Sigmoid colon (tissue), 6 donors: ENCODE measurements at regions not wholly inside any gene's neighbourhood (a gene's known extent, or its start where the extent isn't known, plus 50 kb on each side); places are given as distances from the start of the nearest gene placed in this dataset.
"Not testable (repeated sequence)": the region's sequence is repeated elsewhere in the genome, so short reads cannot be mapped to it uniquely, and the experiment has no call there.

Experiments
- DNase-seq: peaks from one replicate; pipeline ENCODE4 v3.0.0-alpha.2; 2019
- H3K27ac ChIP-seq, 4 donors: fragments of 200-600 bp; sonication (generic); one replicate each; pipeline ENCODE4 v1.5.1; 2016 to 2019; ENCODE audit warnings: mild to moderate bottlenecking in 1 of 4
- H3K27me3 ChIP-seq, 3 donors: fragments of 200-600 bp; sonication (generic); one replicate each; pipeline ENCODE4 v1.5.1; 2019; ENCODE audit warnings: mild to moderate bottlenecking in 1 of 3
- H3K36me3 ChIP-seq, 4 donors: fragments of 200-600 bp; sonication (generic); one replicate each; pipeline ENCODE4 v1.5.1; 2016 to 2019
- H3K4me1 ChIP-seq, 4 donors: fragments of 200-600 bp; sonication (generic); one replicate each; pipeline ENCODE4 v1.5.1; 2017 to 2019
- H3K4me3 ChIP-seq, 4 donors: fragments of 200-600 bp; sonication (generic); one replicate each; pipeline ENCODE4 v1.5.1; 2017 to 2019; ENCODE audit warnings: mild to moderate bottlenecking in 2 of 4, moderate library complexity in 1 of 4
- H3K9me3 ChIP-seq, 4 donors: fragments of 200-600 bp in 3 of 4; sonication (generic) in 3 of 4; one replicate each; pipeline versions ENCODE4 v1.5.1 to v1.6.1; 2013 to 2019
- CTCF ChIP-seq, 4 experiments: fragments of 450-650 bp in 3 of 4; fragments of 200-600 bp in 1 of 4; IDR thresholded peaks; one replicate each; pipeline ENCODE4 v1.5.1; 2016 to 2019; ENCODE audit warnings: antibody characterized with exemption in 4 of 4, mild to moderate bottlenecking in 3 of 4, moderate library complexity in 2 of 4
- EP300 ChIP-seq, 4 donors: sonication (generic); formaldehyde crosslinking; IDR thresholded peaks; one replicate each; pipeline ENCODE4 v1.6.1; 2017; ENCODE audit warnings: antibody characterized with exemption in 4 of 4
- POLR2A ChIP-seq, 2 donors: fragments of 450-650 bp; IDR thresholded peaks; one replicate each; pipeline ENCODE4 v1.6.1; 2016; ENCODE audit warnings: antibody characterized with exemption in 2 of 2, mild to moderate bottlenecking in 2 of 2, moderate library complexity in 2 of 2
- POLR2AphosphoS5 ChIP-seq, 4 donors: sonication (generic); formaldehyde crosslinking; IDR thresholded peaks; one replicate each; pipeline ENCODE4 v1.6.1; 2017; ENCODE audit warnings: antibody characterized with exemption in 4 of 4
- WGBS, 2 donors: extraction: QIAGEN DNeasy Blood & Tissue Kit; methylation state at CpG; one replicate each; pipeline ENCODE4 v1.1.7; 2013; 5-methylcytosine and 5-hydroxymethylcytosine counted together
- intact Hi-C: fragments of 100-400 bp; cut with DNase I; formaldehyde crosslinking; loops from one replicate; pipeline ENCODE4 v1.15.1; 2023
- donor health status: healthy with polysubstance abuse.
- donor health status: healthy.

DNA sequence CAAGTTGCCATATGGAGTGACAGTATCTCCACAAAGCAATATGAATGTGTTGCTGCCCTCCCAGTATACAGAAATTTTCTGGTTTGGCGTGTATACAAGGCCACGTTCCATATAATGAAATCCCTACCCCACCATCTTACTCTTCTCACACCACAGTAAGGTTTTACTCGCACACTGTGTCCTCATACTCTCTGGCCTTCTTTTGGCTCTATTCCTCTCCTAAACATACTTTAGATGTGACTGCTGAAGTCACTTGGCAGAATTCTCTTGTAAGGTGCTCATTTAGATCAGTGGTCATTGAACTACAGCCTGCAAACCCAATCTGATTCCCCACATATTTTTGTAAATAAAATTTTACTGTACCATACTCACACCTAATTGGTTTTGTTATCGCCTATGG, 123.2 kb downstream of the RFPL4B start:
- H3K27me3 ChIP-seq = no peaks in the 10 kb centered on the region
- H3K4me1 ChIP-seq = peaks cover 0 to 8% (median 4%) of the 10 kb centered on the region in 4 donors
- WGBS, 2 donors = 82 to 90% methylated on average over 4 of the region's 4 CpGs
- H3K4me3 ChIP-seq = no peak overlapping the region
- DNase-seq = no peak
- no peaks in the 10 kb centered on the region for H3K9me3 ChIP-seq
- H3K36me3 ChIP-seq = no peaks in the 10 kb centered on the region
- H3K27ac ChIP-seq = no peak overlapping the region
- TF ChIP-seq POLR2A (IDR thresholded peaks at IDR 0.05) = no peak
- intact Hi-C loops = no loop called here

- no peak for TF ChIP-seq POLR2AphosphoS5 (IDR thresholded peaks at IDR 0.05)
- TF ChIP-seq CTCF (IDR thresholded peaks at IDR 0.05) = no peak
- TF ChIP-seq POLR2A (IDR thresholded peaks at IDR 0.05) = no peak
- intact Hi-C loops = no loop called here
- H3K4me1 ChIP-seq = peaks cover 0 to 8% (median 4%) of the 10 kb centered on the region in 4 donors
- 37 to 68% methylated on average over 1 of the region's 1 CpG for WGBS, 2 donors
- no peak overlapping the region for H3K27ac ChIP-seq
- no peaks in the 10 kb centered on the region for H3K27me3 ChIP-seq
- H3K4me3 ChIP-seq = no peak overlapping the region
- DNase-seq = no peak
- no peaks in the 10 kb centered on the region for H3K9me3 ChIP-seq
- no peaks in the 10 kb centered on the region for H3K36me3 ChIP-seq
Observed at GRCh38 chr6:112470950-112471349, 123.8 kb downstream of the RFPL4B start.

DNA sequence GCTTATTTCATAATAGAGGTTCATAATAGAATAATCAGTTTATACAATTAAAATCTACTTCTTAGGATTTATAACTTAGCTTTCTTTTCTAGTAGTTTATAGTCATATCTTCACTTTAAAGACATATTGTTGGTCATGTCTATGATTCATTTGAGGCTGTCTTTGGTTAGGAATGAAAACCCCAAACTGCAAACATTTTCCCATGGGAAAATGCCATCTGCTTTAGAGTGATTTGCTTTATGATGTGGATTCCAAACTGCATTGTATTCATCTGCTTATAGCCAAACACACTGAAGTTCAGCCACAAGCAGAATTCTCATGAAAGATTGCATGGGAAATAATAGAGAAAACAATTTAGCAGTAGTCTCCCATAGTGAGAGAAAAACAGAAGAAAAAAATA, 128.0 kb downstream of the RFPL4B start:
- no peaks in the 10 kb centered on the region for H3K4me1 ChIP-seq
- H3K9me3 ChIP-seq = no peaks in the 10 kb centered on the region
- H3K36me3 ChIP-seq = no peaks in the 10 kb centered on the region
- H3K27ac ChIP-seq = no peak overlapping the region
- TF ChIP-seq POLR2A (IDR thresholded peaks at IDR 0.05) (no peak), CTCF (IDR thresholded peaks at IDR 0.05) (no peak), POLR2AphosphoS5 (IDR thresholded peaks at IDR 0.05) (no peak), EP300 (IDR thresholded peaks at IDR 0.05) (no peak)
- no peak for DNase-seq
- H3K27me3 ChIP-seq = no peaks in the 10 kb centered on the region
- H3K4me3 ChIP-seq = no peak overlapping the region
- intact Hi-C loops = no loop called here

DNA sequence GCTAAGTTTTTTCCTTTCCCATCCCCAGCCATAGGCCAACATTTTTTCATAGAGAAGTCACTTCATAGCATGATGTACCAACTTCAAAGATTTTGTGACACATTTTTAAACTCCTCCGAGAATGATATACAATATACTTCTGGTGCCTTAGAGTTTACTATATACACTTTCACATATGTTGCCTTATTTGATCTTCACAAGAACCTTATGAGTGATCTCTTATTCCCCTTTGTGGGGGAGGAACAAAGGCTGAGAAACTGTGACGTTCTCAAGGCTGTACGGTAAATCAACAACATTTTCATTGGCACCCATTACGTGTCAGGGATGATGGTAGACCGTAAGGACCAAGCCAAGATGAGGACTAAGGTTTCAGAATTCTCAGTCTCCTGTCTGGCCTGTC, 130.0 kb downstream of the RFPL4B start:
- intact Hi-C loops = no loop called here
- H3K4me3 ChIP-seq = no peak overlapping the region
- WGBS, 2 donors = 89% methylated on average over 5 of the region's 5 CpGs
- H3K4me1 ChIP-seq = no peaks in the 10 kb centered on the region
- TF ChIP-seq CTCF (IDR thresholded peaks at IDR 0.05) (no peak), POLR2A (IDR thresholded peaks at IDR 0.05) (no peak), EP300 (IDR thresholded peaks at IDR 0.05) (no peak), POLR2AphosphoS5 (IDR thresholded peaks at IDR 0.05) (no peak)
- H3K36me3 ChIP-seq = no peaks in the 10 kb centered on the region
- no peak overlapping the region for H3K27ac ChIP-seq
- no peaks in the 10 kb centered on the region for H3K9me3 ChIP-seq
- H3K27me3 ChIP-seq = no peaks in the 10 kb centered on the region
- DNase-seq = no peak

GRCh38 chr6:112478036-112478435, 130.9 kb downstream of the RFPL4B start:
- TF ChIP-seq CTCF (IDR thresholded peaks at IDR 0.05) = no peak
- no peak for TF ChIP-seq POLR2A (IDR thresholded peaks at IDR 0.05)
- TF ChIP-seq POLR2AphosphoS5 (IDR thresholded peaks at IDR 0.05) = no peak
- no peak for TF ChIP-seq EP300 (IDR thresholded peaks at IDR 0.05)
- Histone ChIP-seq H3K27me3 (no peaks in the 10 kb centered on the region), H3K9me3 (no peaks in the 10 kb centered on the region), H3K36me3 (no peaks in the 10 kb centered on the region), H3K4me1 (no peaks in the 10 kb centered on the region), H3K4me3 (no peak overlapping the region), H3K27ac (no peak overlapping the region)
- 38 to 44% methylated on average over 2 of the region's 2 CpGs for WGBS, 2 donors
- intact Hi-C loops = no loop called here
- no peak for DNase-seq

GRCh38 chr6:112479975-112480374, 132.8 kb downstream of the RFPL4B start:
- H3K27ac ChIP-seq, intact Hi-C loops, H3K4me1 ChIP-seq, H3K27me3 ChIP-seq, H3K9me3 ChIP-seq, H3K4me3 ChIP-seq, H3K36me3 ChIP-seq, DNase-seq: not testable (repeated sequence)
- WGBS, 2 donors = 91 to 92% methylated on average over 5 of the region's 5 CpGs
